COR-L47 (cell line): ENCODE measurements at regions not wholly inside any gene's neighbourhood (a gene's known extent, or its start where the extent isn't known, plus 50 kb on each side); places are given as distances from the start of the nearest gene placed in this dataset.
"Not testable (repeated sequence)": the region's sequence is repeated elsewhere in the genome, so short reads cannot be mapped to it uniquely, and the experiment has no call there.

Experiments used
- DNase-seq: peaks from one replicate; lab custom pipeline; 2025; lab: John Stamatoyannopoulos, UW

DNA sequence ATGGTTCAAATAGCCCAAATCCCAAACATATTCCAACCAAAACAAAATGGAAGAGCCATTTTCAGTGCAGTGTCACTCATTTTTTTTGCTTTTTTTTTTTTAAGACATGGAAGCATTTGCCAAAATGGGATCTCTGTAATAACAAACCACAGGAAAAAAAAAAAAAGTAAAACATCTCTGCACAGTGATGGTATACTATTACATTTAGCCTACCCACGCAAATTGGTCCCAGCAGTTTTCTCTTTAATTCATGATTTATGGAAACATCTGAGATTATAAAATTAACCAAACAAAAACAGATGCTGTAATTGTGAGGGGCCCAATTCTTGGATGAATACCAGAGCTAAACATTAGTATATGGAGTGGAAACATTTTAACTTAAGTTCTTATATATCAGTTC lies 566.6 kb downstream of the ZNF608 start:
- DNase-seq = no peak

DNA sequence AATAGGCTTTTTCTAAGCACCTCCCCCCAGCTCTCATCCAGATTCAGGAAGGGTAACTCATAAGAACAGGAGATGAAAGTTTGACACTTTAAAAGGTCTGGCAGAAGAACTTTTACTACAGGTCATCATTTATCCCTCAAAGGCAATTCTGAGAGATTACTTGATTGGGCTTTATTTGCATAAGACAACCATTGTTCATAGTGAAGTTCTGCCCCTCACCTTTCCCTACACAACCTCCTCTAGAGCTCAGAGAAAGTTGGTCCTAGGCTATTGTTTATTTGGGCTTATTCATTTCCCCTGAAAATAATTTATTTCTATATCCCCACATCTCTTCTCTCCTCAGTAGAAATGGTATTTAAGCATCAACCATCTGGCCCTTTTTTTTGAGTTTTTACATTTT lies 568.4 kb downstream of the ZNF608 start:
- no peak for DNase-seq

DNA sequence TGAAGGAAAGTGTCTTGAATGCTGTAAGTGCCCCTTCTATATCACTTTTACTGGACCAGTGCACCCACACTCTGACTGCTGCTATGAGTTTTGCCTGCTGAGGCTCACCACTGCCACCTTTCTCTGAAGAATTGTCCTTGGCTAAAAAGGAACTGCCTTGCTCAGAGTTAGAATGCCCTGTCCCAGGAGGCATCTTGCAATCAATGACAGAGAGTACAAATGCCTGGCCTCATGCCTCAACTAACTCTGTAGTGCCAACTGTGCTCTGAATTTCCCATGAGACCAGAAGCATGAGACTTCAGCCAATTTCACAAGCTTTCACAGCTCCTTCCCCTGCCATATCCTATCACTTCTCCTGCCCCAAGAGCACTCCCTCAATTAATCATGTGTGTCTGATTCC lies 569.7 kb downstream of the ZNF608 start:
- no peak for DNase-seq

DNA sequence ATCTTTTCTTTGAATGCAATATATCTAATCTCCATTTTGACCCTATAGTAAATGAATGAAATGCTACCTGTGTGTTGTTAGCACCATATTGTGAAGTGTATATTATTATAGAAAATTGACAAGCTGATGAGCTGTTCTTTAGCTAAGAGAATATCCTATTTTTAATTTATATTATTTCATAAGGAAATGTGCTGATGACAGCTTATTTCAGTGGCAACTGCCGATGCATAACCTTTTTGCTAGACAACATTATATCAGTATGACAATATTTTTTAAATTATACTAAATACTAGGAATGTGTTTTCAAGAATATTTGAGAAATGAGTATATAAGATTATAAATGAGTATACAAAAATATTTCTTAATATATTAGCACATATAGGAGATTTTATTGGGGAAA lies 573.1 kb downstream of the ZNF608 start:
- DNase-seq = no peak

DNA sequence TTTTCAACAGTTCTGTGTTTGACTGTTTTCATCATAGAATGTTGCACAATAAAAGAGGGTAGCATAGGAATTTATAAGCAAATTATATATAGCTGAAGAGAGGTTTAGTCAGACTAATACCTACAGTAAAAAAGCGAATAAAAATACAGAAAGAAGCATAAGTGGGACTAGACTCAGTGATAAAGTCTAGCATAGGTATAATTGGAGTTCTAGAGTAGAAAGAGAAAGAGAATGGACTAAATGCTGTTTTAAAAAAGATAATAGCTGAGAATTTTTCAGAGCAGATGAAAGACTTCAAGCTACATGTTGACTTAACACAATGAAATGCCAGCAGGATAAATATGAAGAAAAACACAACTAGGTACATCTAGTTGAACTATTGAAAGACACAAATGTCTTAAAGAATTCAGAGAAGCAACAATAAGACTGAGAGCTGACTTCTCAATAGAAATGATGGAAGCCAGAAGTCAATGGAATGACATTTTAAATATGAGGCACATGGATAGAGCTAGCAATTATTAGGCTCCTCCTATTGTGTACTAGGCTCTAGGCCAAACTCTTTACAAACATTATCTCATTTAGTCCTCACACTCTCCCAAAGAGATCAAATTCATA lies 573.9 kb downstream of the ZNF608 start:
- DNase-seq = no peak

DNA sequence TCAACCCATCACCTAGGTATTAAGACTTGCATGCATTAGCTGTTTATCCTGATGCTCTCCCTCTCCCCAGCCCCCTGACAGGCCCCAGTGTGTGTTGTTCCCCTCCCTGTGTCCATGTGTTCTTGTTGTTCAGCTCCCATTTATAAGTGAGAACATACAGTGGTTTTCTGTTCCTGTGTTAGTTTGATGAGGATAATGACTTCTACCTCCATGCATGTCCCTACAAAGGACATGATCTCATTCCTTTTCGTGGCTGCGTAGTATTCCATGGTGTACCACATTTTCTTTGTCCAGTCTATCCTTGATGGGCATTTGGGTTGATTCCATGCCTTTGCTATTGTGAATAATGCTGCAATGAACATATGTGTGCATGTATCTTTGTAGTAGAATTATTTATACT lies 578.3 kb downstream of the ZNF608 start:
- not testable (repeated sequence) for DNase-seq

DNA sequence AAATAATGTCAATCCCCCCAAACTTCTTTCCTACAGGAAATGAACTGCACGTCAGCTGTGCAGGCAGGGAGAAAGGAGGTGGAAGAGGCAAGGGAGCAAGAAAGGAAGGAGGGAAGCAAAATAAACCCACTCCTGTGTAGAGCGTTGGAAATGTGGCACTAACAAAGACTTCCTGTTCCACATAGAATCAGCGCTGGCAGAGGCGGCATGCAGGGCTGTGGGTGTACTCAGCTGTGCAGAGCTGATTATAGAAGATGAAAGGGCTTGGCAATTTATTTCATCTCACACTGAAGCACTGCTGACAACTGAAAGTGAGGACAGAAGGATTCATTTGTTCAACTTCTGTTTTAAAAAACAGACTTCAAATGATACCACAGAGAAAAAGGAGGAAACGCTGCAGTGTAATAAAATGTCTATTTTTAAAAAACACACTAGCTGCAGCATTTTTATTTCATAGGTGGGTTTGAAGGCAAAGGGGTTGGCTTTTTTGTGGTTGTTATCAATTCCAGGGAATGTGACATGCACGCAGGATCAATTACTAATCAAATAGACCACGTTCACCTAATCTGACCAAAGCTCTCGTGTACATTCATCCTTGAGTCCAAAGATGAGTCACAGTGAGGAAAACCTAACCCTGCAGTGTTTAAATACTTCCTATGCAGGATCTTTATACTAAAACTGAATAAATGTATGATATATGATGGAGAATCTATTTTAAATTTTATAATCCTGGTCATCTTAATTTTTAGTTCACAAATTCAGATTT lies 583.5 kb downstream of the ZNF608 start:
- DNase-seq = peak; percentile 51

DNA sequence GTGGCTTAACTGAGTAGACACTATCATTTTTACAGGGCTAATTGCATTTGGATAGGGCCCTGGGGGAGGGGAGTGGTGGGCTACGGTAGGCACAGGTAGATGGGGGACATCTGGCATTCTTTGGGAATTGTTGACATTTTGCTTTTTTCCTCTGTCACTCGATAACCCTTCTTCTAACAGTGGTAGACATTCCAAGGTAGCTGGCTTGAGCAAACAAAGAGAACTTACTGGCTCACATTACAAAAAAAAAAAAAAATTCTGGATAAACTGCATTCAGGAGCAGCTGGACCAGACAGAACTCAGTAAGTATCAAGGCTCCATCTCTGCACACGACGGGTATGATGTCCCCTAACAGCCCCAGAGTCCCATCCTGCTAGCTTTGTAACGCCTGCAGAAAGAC lies 585.2 kb downstream of the ZNF608 start:
- no peak for DNase-seq

DNA sequence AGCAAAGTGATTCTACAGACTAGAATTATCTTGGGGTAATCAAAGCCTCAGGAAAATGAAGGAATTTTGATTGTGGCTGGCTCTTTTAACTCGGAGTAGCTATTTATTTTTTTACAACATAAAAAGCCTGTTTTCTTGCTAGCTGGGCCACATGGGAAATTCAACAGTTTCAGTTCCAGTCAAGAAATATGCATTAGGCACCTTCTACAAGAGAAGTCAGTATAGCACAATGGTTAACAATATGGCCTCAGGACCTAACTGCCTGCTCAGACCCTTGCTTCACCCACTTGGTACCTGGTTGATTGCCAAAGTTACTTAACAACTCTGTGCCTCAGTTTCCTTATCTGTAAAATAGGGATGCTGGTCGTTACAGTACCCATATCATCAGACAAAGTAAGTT lies 586.2 kb downstream of the ZNF608 start:
- no peak for DNase-seq

DNA sequence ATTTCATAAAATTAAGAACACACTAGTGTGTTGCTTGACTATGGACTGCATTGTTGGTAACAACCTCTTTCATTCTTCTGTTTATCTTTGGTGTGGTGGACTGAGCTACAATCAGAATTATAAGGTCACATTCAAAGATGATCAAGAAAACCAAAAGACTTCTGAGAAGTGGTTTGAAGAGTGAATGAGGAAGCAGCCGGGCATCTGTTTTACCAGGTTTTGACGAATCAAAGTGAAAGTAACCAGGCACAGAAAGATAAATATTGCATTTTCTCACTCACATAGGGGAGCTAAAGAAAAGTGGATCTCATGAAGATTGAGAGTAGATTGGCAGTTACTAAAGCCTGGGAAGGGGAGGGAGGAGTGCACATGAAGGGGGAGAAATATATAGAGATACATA lies 589.1 kb downstream of the ZNF608 start:
- no peak for DNase-seq

DNA sequence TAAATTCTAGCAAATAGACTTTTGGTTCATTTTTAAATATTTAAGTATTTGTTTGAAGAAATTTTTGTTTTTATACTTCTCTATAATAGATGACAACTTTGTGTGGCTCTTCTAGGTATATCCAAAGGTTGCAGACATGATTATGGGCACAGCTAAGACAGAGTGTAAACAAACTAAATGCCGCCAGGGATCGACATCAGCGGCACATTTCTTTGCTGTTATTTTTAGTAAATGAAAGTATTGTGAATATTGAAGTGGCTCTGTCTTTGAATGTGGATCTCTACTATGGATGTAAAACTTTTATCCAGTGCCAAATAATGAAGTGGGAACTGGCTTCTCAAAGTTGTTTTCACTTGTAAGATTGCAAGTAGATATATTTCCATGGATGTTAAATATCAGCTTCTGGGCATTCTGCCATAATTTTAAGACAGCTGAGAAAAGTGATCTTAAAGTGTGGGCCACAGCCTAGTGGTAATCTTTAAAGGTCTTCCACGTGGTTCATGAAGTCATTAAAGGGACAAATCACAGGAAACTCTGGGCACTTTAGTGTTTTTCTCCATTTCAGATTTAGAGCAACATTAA lies 589.9 kb downstream of the ZNF608 start:
- no peak for DNase-seq

DNA sequence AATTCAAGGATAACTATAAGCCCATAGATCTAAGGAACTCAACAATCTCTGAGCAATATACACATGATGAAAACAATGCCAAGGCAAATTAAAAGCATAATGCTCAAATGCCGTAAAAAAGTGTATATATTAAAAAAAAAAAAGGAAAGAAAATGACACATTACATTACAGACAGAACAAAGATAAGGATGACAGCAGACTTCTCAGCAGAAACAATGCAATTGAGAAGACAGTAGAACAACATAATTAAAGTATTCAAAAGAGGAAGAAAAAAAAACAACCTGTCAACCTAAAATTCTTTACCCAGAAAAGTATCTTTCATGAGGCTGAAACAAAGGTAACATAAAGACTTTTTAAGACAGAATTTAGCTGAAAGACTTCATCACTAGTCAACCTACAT lies 591.7 kb downstream of the ZNF608 start:
- DNase-seq = no peak

DNA sequence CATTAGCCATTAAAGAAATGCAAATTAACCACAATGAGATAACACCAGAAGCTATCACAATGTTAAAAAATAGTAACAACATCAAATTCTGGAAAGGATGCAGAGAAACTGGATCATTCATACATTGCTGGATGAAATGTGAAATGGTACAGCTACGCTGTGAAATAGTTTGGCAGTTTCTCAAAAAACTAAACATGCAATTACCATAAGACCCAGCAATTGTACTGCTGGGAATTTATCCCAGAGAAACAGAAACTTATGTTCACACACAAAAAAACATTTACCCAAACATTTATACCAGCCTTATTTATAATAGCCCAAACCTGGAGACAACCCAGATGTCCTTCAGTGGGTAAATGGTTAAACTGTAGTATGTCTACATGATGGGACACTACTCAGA lies 592.9 kb downstream of the ZNF608 start:
- DNase-seq = no peak

DNA sequence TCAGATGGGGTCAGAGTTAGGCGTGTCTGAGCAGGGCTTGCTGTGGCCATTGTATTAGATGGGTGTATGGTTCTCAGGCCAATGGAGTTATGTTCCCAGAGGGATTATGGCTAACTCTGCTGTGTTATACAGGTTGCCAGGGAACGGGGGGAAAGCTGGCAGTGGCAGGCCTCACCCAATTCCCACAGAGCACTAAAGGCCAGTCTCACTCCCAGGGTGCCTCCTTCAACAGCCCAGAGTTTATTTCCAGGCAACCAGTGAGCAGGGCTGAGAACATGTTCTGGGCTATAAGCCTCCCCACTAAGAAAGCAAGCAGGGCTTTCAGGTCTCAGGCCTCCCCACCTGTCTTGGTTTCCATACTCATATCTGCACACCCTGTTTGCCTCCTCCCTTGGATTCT lies 597.9 kb downstream of the ZNF608 start:
- no peak for DNase-seq

DNA sequence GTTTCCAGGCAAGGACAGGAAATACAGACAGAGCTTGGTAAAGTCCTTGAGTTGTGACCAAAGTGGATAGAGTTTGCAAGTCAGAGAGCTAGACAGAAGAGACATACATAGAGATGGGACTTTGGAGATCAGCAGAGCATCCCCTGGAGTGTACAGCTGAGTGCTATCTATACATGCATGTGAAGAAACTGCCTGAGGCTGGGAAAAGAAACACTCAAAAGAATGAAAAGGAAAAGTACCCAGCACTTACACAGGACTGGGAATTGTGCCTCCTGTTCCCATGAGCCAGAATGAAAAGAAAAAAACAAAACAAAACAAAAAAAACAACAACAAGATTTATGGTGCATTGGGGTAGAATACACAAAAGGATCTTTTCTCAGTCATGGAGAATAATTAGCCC lies 606.4 kb downstream of the ZNF608 start:
- no peak for DNase-seq

DNA sequence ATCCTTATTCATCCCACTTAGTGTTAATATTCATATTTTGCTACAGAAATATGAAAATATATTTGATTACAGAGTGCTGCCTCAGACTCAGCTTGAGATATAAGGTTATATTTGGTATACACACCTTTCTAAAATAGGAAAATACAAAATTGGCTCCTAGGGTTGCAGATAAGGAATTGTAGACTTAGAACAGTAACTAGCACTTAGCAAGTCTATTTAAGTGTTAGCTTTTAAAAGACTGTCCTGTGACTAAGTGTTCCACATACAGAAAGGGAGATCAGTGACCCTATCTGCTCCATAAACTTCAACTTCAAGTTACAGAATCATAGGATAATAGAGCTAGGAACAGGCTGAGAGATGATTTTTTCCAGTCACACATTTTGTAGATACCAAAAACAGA lies 607.0 kb downstream of the ZNF608 start:
- DNase-seq = no peak

DNA sequence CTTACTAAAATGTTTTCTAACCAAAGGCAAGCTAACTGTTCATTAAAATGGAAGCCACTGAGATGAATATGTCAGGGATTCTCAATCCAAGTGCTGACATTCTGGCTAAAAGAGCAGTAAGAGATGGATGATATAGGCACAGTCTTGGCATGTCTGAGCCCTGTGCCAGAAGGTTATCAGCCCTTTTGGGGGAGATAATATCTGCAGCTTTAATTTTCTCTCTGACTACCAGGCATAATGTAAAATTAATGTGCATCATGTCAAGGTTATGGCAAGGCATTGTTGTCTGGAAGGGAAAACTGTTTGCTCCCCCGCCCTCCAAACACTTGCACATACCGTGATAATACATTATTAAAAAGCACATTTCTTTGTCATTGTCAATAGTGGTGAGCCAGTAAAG lies 609.8 kb downstream of the ZNF608 start:
- DNase-seq = no peak

DNA sequence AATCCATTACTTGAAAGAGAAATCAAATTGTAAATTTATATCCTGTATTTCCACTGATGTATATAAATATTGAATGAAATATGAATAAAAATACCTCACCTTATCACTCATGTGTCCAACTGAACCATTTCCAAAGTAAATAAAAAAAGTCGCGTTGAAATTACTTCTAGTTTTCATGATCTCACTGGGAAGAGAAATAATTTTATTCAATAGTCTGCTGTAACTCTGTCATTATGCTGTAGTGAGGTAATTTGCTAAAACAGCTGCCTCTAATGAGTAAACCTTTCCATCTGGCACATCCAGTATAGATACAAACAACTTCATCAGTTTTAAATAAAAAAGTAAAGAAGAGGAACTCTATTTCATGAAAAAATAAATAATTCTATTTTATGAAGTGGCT lies 611.5 kb downstream of the ZNF608 start:
- no peak for DNase-seq

DNA sequence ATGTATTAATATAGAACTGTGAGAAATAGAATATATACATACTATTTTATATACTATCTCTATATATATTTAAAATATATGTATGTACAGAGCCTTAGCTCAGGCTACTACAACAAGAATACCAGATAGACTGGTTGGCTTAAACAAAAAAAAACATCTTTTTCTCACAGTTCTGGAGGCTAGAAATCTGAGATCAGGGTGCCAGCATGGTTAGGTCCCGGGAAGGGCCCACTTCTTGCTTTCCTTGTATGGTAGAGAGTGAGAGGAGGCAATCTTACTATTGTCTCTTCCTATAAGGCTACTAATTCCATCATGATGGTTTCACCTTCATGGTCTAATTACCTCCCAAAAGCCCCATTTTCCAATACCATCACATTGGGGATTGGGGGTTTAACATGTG lies 613.0 kb downstream of the ZNF608 start:
- no peak for DNase-seq

DNA sequence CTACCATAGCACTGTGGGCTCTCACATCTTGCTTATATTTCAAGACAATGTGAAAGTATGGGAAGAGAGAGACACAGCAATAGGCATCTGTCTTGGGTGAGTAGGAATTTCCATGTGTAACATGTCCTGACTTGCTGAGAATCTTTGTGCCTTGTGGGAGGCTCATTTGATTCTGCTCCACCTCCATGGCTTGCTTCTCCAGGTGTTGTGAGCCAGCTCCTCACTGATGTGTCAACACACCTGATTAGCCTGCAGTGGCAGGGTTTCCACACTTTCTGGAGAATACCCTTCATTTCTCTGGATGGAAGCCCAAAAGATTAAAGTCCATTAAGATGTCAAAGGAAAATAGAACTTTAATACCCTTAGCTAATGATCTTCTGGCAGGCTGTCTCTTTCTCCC lies 613.6 kb downstream of the ZNF608 start:
- peak; percentile 72 for DNase-seq

DNA sequence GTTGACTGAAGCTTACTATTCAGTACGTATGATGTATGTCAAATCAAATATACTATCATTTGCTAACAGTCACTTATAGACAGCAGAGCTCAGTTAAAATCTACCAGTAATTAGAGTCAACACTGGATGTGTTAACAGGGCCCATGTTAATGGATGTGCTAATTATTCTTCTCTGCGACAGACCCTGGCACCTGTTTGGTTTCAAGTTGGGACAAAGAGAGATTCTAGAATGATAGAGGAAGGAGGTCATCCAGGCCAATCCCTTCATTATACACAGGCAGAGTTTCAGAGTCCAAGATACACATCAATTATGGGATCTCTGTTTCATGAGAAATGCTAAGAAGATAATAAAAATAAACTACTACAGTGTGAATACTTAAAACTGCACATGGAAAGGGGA lies 615.0 kb downstream of the ZNF608 start:
- DNase-seq = peak; percentile 85

DNA sequence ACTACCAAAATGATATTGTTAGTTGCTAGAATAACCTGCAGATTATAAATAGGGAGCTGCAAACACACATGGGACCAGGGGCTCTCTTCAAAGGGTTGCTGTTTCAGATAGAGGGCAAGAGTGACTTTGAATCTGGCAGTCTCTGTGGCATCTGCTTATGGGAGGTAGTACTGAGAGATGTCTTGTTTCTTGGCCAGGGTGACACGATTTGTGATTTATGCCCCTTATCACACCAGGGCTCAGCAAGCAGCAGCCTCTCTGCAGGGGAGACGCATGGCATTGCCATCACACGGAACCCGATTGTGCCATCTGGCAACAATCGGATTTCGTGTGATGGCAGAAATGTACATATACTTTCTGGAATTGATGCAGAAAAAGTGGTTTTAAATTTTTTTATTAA lies 615.6 kb downstream of the ZNF608 start:
- DNase-seq = peak; percentile 53

DNA sequence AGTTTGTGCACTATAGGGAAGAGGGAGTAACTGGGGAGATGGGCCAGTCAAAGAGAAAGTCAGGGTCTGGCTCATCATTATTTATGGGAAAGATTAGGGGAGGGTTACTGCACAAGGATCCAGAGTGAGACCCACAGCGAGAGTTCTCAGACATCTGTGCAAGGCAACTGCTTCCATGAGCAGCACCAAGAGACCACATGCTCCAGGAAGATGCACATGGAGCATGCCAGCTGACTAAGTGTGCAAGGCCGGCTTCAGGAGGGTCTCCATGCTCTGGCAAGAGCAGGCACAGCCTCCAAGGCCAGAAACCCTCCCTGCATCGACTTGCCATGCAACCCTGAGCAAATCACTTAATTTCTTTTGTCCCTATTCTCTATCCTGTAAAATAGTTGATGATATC lies 616.9 kb downstream of the CSNK1G3 start:
- no peak for DNase-seq
